ENCODE measurements at regions not wholly inside any gene's neighbourhood (a gene's known extent, or its start where the extent isn't known, plus 50 kb on each side); places are given as distances from the start of the nearest gene placed in this dataset.
"Not testable (repeated sequence)": the region's sequence is repeated elsewhere in the genome, so short reads cannot be mapped to it uniquely, and the experiment has no call there.

DNA sequence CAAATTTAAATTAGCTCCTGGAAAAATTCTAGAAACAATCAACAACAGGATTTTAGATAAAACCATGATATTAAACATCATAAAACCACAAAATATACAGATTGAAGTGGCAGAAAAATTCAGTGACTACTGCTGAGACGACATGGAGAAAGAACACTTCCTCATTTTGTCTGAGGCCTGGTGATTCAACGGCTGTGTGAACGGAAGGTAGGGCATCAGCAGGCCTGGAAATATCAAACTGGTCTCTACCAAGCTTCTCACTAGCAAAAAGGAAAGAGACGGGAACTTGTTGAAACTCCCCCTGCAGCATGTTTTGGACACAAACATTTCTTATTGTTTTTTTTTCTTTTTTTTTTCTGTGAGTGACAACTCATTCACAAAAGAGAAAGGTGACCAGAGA lies 58.0 kb upstream of the AHI1 start:
- DNase-seq: no peak

DNA sequence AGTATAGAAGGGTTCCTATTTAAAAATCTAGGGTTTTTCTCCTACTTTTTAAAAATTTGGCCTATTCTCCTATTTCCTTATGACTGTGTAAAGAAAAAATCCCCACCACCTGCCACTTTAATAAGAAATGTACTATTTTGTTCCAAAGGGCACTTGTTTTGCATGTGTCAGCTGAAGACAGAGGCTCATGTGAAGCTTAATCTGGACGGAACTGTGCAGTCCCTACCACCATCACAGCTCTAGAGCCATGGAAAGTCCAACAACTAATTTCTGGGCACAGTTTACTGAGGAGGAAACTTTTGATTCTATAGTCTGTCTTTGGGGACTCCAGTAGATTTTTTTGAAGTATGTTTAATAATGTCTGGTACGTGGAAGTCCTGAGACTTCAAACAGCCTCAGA lies 60.0 kb upstream of the AHI1 start:
- DNase-seq: no peak

DNA sequence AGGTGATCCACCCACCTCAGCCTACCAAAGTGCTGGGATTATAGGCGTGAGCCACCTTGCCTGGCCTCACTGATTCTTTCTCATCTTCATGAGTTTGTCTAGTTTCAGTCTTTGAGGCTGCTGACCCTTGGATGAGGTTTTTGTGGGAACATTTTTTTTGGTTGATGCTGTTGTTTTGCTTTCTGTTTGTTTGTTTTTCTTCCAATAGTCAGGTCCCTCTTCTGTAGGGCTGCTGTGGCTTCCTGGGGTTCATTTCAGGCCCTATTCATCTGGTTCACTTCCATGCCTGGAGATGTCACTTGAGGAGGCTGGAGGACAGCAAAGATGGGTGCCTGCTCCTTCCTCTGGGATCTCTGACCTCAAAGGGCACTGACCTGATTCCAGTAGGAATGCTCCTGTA lies 68.1 kb upstream of the AHI1 start:
- DNase-seq: not testable (repeated sequence)

GRCh38 chr6:135566311-135567068 lies 69.0 kb upstream of the AHI1 start:
- no peak for DNase-seq

DNA sequence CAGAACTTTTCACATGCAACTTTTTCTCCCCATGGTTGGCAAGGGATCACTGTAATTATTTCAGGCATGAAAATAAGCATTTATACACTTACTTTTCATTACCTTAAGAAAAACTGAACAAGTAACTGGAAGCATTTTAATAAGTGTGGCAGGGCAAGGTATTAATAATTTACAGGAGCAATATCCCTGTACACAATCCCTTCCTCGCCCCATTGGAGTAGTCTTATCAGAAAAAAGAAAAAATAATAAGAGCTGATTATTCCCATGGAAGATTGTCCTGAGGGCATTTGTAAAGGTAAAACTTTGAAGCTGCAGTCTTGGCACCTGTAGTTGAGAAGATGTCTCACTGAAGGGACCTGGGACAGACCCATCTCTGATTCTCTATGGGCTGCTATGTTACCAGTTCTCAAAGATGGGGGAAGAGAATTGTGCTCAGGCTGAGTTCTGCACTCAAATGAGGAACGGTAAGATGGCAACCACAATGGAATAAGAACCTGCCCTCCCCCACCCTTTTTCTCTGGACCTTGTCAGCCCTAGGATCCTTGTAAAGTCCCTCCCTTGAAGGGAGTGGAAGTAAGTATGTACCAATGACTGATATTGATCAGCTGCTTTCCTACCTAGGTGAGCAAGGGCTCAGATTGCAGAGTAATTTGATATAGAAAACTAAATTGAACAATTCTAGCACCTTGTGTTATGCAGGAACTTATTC lies 70.0 kb upstream of the AHI1 start:
- DNase-seq: no peak

DNA sequence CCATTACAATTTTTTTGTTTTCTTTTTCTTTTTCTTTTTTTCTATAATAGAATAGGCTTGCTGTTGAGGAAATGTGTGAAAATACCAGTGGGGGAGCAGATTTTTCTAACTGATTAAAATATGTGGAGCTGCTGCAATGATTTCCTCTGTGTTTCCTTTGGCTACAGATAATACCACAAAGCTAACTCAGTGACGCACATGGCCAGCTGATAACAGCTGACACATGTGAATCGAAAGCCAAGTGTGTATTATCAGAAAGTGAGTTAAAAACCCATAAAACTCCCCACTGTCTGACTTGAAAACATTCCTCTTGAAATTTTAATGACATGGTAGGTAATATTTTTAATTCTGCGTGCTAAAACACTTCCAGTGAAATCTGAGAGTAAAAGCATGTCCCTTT lies 70.8 kb upstream of the AHI1 start:
- DNase-seq: no peak

DNA sequence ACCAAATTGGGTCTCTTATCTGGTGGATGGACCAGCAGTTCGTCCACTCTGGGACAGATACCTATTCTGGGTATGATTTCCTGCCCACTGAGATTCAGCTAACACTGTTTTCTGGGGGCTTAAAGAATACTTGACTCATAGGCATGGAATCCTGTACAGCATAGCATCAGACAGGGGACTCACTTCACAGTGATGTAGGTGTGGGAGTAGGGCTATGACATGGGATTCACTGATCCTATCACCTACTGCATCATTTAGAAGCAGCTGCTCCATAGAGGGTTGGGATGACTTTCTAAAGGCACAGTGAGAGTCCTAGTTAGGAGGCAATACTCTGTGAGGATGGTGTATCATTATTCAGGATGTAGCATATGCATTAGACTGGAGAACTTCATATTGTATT lies 74.5 kb upstream of the AHI1 start:
- DNase-seq: no peak

DNA sequence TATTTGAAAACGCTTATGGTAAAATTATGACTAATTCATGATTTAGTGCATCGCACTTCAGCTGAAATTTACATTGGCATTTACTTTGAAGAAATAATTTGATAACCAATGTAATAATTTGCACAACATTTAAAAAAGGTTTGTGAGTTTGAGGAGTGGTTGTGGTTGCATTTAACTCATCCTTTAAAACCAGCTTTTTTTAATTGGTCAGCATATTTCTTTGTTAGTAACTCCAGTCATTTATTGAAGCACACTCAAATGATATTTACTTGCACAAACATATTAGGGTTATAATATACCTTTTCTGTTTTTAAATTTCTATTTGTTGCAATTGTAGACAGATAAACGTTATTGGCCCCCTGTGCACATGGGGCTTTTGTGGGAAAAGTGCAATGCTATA lies 78.1 kb upstream of the AHI1 start:
- no peak for DNase-seq

DNA sequence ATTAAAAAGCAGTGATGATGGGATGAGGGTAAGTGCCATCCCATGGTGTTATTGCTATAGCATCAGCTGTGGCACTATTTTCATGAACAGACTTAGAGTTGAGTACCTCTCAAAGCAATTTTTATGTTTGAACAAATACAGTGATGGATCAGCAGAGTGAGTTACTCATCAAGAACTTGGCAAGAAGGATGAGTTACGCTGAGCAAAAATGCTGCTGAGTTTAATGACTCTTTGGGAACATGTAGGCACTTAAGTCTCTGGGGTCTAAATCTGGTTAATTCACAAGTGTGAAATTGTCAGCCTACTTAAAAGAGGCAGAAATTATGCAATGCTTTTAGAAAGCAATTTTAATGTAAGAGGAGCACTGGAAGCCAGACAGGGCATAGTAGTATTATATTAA lies 78.5 kb upstream of the AHI1 start:
- DNase-seq: no peak

- no peak for DNase-seq
These were observed 79.6 kb upstream of the AHI1 start for GRCh38 chr6:135577059-135577538.

GRCh38 chr6:135578976-135579375 lies 81.4 kb upstream of the AHI1 start:
- no peak for DNase-seq

GRCh38 chr6:135581211-135581610 lies 83.7 kb upstream of the AHI1 start:
- DNase-seq: no peak

- no peak for DNase-seq
These were observed 85.8 kb upstream of the AHI1 start for GRCh38 chr6:135583256-135583761.

DNA sequence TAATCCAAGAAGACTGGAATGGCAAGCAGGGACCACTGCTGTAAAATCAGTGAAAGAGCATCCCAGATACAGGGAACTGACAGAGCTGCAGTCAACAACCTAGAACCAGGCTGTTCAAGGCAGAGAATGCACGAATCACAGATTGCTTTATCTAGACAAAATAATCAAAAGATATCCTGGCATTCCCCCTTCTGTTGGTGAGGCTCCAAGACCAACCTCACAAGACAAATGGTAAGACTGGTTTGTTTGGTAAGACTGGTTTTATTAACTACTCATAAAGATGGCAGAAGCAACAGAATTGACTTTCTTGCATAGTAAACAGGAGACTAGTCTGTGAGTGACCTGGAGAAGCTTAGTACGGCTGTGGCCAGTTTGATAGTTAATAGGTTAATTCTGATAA lies 88.8 kb upstream of the AHI1 start:
- no peak for DNase-seq

DNA sequence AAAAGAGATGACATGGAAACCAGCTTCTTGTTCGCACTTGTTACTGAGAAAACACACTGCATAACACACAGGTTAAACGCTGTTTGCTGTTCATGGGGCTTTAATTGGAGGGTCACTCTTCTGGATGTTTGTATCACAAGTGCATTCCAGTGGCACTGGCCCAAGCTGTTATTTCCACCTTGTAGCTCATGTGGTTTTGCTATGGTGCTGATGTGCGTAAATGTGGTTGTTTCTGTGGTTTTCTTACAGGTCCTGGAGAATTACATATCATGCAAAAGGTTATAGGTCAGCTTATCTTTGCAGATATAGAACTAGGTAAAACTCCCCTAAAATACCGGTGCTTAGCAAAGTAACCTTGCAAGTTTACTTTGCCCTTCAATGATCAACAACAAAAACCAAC lies 89.3 kb upstream of the AHI1 start:
- no peak for DNase-seq

DNA sequence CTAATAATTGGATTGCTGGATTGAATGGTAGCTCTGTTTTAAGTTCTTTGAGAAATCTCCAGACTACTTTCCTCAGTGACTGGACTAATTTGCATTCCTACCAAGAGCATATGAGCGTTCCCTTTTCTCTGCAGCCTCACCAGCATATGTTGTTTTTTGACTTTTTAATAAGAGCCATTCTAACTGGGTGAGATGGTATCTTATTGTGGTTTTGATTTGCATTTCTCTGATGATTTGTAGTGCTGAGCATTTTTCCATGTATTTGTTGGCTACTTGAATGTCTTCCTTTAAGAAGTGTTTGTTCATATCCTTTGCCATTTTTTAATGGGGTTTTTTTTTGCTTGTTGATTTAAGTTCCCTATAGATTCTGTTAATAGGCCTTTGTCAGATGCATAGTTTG lies 94.7 kb upstream of the AHI1 start:
- DNase-seq: no peak

DNA sequence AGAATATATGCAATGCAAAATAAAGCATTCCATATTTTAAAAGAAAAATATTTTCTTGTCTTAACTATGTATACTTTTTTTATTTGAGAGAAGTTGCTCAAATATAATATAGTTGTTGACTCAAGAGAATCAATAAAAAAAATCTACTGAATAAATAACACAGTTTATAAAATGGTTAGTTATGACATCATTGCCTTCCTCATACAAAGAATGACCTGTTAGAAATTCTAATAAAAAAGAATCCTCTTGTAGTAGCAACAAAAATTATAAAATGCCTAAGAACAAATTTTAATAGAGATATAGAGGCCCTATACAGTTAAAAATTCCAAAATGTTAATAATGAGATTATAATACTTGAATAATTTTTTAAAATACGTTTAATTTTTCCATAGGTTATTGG lies 96.5 kb upstream of the AHI1 start:
- DNase-seq: no peak

DNA sequence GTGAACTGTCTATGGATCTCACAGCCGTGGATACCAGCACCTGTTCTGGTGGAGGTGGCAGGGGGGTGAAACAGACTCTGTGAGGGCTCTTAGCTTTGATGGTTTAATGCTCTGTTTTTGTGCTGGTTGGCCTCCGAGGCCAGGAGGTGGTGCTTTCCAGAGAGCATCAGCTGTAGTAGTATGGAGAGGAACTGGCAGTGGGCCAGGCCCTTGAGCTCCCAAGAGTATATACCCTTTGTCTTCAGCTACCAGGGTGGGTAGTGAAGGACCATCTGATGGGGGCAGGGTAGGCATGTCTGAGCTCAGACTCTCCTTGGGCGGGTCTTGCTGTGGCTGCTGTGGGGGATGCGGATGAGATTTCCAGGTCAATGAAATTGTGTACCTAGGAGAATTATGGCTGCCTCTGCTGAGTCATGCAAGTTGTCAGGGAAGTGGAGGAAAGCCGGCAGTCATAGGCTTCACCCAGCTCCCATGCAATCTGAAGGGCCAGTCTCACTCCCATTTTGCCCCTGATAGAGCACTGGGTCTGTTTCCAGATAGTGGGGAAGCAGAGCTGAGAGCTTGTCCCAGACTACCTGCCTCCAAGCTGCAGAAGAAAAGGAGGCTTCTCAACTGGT lies 102.7 kb upstream of the AHI1 start:
- DNase-seq: no peak

DNA sequence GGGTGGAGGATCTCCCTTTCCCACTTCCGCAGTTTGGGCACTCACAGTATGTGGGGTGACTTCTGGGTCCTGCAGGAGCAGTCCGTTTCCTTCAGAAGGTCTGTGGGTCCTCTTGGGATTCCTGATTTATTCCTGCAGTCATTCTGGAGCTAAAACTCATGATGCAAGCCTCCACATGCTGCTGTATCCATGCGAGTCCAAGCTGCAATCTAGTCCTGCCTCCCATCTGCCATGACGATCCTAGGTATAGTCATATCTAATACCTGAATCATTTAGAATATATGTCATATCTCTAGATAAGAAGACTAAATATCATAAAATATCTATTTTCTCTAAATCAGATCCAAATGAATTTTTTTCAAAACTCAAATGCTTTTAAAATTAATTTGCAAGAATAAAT lies 103.4 kb upstream of the AHI1 start:
- no peak for DNase-seq

GRCh38 chr6:135601857-135602256 lies 104.3 kb upstream of the AHI1 start:
- DNase-seq: no peak

DNA sequence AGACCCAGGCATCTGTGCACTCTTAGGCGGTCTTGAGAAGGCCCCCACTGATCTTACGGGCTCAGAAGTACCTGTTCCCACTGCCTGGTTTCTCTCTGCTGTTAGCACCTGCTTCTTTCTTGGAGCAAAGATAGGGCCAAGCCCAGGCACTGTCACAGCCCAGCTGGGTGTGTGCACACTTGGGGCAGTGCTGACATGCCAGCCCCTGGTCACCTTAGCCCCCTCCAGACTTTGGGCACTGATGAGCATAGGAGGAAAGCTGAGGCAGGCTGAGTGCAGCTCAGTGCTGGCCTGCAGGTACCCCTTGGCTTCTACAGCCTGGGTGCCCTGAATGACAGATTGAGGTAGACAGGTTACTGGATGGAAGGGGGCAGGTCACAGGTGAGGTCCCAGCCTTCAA lies 105.7 kb upstream of the AHI1 start:
- no peak for DNase-seq

DNA sequence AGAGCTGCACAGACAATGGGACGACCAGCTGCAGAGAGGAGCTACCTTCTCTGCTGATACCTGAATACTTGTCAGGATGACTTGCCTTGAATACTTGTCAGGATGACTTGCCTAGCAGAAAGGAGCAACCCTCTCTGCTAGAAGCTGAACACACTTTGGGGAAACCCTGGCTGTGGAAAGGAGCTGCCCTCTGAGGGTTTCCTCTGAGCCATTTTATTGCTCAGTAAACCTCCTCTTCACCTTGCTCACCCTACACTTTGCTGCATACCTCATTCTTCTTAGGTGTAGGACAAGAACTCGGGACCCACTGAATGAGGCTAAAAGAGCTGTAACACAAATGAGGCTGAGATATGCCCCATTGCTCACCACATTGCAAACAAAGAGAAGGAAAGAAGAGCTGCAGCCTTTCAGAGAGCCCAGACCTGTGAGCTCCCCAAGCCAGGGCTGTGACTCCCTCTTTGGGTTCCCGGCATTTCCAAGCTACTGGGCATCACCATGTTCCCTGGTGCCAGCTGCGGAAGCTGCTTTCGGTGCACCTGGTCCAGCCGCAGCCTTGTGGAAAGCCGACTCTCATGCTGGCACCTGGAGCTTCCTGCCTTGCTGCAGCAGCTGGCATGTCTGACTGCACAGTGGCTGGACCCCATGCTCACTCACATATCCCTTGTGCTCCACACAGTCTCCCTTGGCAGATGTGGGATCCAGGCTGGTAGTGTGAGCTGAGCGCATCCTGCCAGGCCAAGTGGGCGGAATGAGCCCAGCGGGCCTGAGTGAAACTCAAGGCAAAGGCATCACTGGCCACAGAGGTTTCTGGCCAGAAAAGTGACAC lies 106.7 kb upstream of the AHI1 start:
- DNase-seq: no peak

GRCh38 chr6:135605278-135605790 lies 107.8 kb upstream of the AHI1 start:
- DNase-seq: no peak
